Skeletal muscle satellite cell (primary cell): ENCODE measurements at regions not wholly inside any gene's neighbourhood (a gene's known extent, or its start where the extent isn't known, plus 50 kb on each side); places are given as distances from the start of the nearest gene placed in this dataset.
A peak's percentile ranks its signal among the peaks of the same experiment; 100 is the strongest.
"Not testable (repeated sequence)": the region's sequence is repeated elsewhere in the genome, so short reads cannot be mapped to it uniquely, and the experiment has no call there.

Experiments used
- H3K27me3 ChIP-seq: 2 replicates; pipeline ENCODE4 v1.7.0; 2013; ENCODE audit warnings: low read length; ENCODE audit not compliant: control insufficient read depth, insufficient read depth
- H3K36me3 ChIP-seq: 2 replicates; pipeline ENCODE4 v1.7.0; 2013; ENCODE audit warnings: mild to moderate bottlenecking, control low read depth, low read length; ENCODE audit not compliant: insufficient read depth
- H3K4me1 ChIP-seq: 2 replicates; pipeline ENCODE4 v1.7.0; 2013; ENCODE audit warnings: low read length; ENCODE audit not compliant: control insufficient read depth, insufficient read depth
- H3K4me2 ChIP-seq: 2 replicates; pipeline ENCODE4 v1.7.0; 2013; ENCODE audit warnings: mild to moderate bottlenecking, low read length
- H3K4me3 ChIP-seq: 2 replicates; pipeline ENCODE4 v1.7.0; 2013; ENCODE audit warnings: low read length
- H3K9ac ChIP-seq: 2 replicates; pipeline ENCODE4 v1.7.0; 2013; ENCODE audit warnings: mild to moderate bottlenecking, low read depth, low read length, moderate library complexity
- H3K9me3 ChIP-seq: replicated peaks from 2 replicates; pipeline ENCODE4 v1.7.0; 2013; ENCODE audit warnings: mild to moderate bottlenecking, control low read depth, low read length

DNA sequence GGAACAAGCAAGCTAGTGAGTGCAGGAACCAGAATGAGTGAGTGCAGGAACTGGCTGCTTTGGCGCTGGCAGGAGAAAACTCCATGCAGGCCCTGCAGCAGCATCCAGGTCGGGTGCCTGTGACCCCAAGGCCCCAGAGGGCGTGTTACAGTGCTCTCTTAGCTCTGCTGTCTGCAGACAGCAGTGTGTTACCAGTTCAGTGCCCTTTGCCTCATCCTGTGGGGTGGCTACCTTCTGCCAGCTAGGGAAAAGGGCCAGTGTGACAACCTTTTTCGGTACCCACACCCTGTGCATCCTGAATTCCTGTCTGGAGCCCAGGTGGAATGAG is 202.3 kb upstream of the SMIM31 start:
- no peak overlapping the region for H3K4me2 ChIP-seq
- H3K27me3 ChIP-seq: no peaks in the 10 kb centered on the region
- no peaks in the 10 kb centered on the region for H3K4me1 ChIP-seq
- no peak overlapping the region for H3K9ac ChIP-seq
- no peaks in the 10 kb centered on the region for H3K9me3 ChIP-seq
- no peaks in the 10 kb centered on the region for H3K36me3 ChIP-seq
- no peak overlapping the region for H3K4me3 ChIP-seq

DNA sequence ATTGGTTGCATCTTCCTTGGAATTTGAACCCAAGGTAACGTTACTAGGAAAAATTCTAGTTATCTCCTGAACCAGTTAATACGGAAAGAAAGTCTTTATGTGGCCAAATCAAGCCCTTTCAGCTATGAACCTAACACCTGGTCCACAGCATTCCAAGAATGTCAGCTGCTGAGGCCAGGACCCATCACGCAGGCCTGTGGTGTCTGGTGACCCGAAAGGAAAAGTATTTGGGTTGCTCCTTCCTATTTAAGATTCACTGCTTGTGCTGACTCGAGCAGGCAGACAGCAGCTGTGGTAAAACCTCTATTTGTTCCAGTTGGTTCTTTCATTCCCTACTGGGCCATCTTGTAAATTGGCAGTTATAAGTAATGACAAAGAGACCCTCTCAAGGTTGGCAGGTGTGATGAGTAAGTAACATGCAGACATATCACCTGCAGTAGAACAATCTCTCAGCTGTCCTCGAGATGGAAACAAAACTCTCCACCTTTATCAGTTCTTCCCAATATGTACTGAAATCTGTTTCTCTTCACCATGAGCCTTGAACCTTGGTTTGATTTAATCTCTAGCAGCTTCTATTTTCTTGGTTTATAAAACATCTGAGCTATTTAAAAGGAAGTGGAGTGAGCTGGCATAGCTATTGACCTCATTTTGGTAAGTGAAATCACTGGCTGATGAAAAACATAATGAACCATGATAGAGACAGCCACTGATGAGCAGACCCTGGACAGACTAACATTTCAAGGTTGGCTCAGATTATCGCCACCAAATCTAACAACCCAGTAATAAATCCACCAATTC is 182.1 kb upstream of the SMIM31 start:
- Histone ChIP-seq H3K4me2 (peak overlapping the region; percentile 1), H3K9ac (no peak overlapping the region), H3K4me3 (no peak overlapping the region), H3K9me3 (no peaks in the 10 kb centered on the region), H3K27me3 (no peaks in the 10 kb centered on the region), H3K36me3 (no peaks in the 10 kb centered on the region), H3K4me1 (peaks cover 34% of the 10 kb centered on the region)

DNA sequence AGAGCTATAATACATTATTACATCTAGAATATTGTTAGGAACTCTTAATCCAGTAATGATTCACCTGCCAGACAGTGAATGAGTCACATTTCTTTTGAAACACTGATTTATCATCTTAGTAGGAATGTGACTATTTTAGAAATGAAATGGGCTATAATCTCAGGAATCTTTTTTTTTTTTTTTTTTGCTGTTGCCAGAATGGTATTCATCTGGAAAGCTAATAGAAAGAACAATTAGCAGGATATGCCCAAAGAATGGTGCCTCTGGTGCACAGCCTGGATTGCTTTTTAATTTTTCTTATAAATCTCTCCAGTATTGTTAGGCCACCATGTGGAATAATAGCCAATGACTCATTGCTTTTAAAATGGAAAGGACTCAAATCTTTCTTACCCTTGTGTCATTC is 181.1 kb upstream of the SMIM31 start:
- no peaks in the 10 kb centered on the region for H3K27me3 ChIP-seq
- peaks cover 34% of the 10 kb centered on the region for H3K4me1 ChIP-seq
- H3K4me2 ChIP-seq: no peak overlapping the region
- H3K36me3 ChIP-seq: no peaks in the 10 kb centered on the region
- H3K4me3 ChIP-seq: no peak overlapping the region
- no peak overlapping the region for H3K9ac ChIP-seq
- no peaks in the 10 kb centered on the region for H3K9me3 ChIP-seq

DNA sequence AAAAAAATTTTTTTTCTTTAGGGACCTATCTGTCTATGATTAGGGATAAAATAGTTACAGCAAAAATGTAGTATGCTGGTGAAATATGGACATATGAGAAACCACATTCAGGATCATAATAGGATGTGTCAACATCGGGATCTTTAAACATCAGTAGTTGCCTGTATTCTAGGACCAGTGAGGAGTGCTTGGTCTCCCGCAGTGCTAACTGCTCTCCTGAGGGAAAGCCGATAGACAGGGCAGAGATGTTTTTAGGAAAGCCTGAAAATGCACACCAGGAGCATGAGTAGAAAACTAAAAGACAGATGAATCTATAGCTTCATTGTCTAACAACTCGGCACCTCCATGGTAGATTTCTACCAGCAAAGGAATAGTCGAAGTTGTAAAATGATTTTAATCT is 178.1 kb upstream of the SMIM31 start:
- H3K4me1 ChIP-seq: peaks cover 34% of the 10 kb centered on the region

DNA sequence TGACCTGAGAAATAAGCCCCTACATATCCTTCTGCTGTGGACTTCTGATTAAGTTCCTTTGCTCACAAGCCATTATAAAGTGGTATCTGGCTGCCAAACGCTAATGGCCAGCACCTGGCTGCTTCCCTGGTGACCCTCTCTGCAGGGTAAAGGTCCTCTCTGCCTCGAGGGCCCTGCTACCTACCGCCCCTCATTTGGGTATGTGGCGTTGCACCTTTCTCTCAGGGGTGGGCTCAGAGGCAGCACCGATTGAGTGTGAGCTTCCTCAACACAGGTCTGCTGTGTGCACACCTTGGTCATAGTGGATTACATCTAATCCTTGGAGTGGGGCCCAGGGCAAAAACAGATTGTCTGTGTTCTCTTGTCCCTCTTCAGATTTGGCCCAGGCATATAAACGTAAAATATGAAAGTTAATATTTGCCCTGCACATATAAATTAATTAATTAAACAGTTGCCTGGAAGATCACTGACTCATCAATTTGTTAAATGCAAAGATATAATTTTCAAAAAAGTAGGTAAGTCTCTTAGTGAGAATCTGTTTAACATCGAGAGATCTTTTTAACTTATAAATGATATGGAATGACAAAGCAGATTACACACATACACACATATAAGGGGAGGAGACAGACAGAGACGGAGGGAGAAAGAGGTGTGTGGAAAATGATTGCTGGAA is 174.5 kb upstream of the SMIM31 start:
- H3K27me3 ChIP-seq: no peaks in the 10 kb centered on the region
- no peaks in the 10 kb centered on the region for H3K9me3 ChIP-seq
- no peaks in the 10 kb centered on the region for H3K36me3 ChIP-seq
- no peak overlapping the region for H3K4me3 ChIP-seq
- no peak overlapping the region for H3K4me2 ChIP-seq
- no peak overlapping the region for H3K9ac ChIP-seq
- peaks cover 7% of the 10 kb centered on the region for H3K4me1 ChIP-seq

More for the DNA sequence above, 178.1 kb upstream of the SMIM31 start:
- H3K4me2 ChIP-seq: no peak overlapping the region
- no peaks in the 10 kb centered on the region for H3K27me3 ChIP-seq
- no peaks in the 10 kb centered on the region for H3K36me3 ChIP-seq
- no peak overlapping the region for H3K9ac ChIP-seq
- no peaks in the 10 kb centered on the region for H3K9me3 ChIP-seq
- H3K4me3 ChIP-seq: no peak overlapping the region

DNA sequence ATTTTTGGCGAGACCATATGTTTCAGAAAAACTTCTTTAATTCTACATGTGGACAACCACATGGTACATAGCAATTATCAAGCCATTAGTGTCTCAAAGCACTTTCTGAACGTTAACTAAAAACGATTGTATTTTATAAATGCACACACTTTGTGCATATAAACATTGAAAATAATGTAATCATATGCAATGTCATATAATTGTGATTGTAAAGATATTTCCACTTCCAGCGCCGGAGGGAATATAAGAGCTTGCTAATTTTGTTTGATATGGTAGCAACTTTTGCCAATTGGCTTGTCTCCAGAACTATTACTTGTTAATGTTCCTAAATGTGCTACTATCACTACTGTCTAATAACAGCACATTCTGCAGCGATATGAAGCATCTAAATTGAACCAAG is 162.3 kb upstream of the SMIM31 start:
- Histone ChIP-seq H3K9ac (no peak overlapping the region), H3K36me3 (no peaks in the 10 kb centered on the region), H3K4me1 (no peaks in the 10 kb centered on the region), H3K4me2 (no peak overlapping the region), H3K27me3 (no peaks in the 10 kb centered on the region), H3K4me3 (no peak overlapping the region), H3K9me3 (no peaks in the 10 kb centered on the region)

DNA sequence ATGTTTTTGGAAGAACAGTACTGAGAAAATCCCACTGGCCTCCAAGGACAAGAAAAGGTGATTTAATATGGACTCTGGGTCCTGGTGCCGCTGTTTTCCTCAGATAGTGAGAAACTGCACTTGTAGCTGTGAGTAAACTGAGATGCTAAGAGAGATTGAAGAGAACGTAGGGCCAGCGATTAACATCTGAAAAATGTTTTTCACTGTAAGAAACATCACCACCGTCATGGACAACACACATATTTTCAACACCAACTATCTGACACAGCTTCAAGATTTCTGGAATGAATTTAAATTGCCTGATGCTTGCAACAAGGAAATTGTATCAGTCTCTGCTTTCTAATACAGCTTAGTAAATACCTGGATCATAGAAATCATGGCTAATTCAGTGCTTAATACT is 158.2 kb upstream of the SMIM31 start:
- no peaks in the 10 kb centered on the region for H3K4me1 ChIP-seq
- H3K36me3 ChIP-seq: no peaks in the 10 kb centered on the region
- H3K4me2 ChIP-seq: no peak overlapping the region
- H3K9ac ChIP-seq: no peak overlapping the region
- H3K27me3 ChIP-seq: no peaks in the 10 kb centered on the region
- H3K9me3 ChIP-seq: no peaks in the 10 kb centered on the region
- H3K4me3 ChIP-seq: no peak overlapping the region

DNA sequence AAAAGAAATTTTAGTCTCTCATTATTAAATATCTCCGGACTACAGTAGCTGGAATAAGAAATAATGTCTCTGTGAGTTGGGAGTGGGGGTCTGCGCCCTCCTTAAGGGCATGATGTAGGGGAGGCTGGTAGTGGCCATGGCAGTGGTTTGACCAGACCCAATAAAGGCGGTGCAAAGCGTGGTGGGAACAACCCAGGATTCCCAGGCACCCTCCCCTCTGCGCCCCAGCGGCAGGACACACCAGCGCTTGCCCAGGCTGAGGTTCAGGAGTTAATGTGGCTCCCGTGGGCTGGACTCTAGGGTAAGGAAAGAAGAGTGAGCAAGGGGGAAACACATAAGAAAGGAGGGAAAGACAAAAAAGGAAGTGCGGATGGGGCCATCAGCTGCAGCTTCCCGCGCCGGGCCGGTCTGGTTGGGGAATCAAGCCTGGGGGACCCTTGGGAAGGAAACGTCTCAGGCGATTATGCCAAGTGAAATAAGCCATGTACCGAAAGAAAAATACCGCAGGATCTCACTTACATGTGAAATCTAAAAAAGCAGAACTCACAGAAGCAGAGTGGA is 157.5 kb upstream of the SMIM31 start:
- H3K9me3 ChIP-seq: no peaks in the 10 kb centered on the region
- no peaks in the 10 kb centered on the region for H3K36me3 ChIP-seq
- no peaks in the 10 kb centered on the region for H3K4me1 ChIP-seq
- no peak overlapping the region for H3K9ac ChIP-seq
- H3K27me3 ChIP-seq: no peaks in the 10 kb centered on the region
- no peak overlapping the region for H3K4me3 ChIP-seq
- H3K4me2 ChIP-seq: no peak overlapping the region

DNA sequence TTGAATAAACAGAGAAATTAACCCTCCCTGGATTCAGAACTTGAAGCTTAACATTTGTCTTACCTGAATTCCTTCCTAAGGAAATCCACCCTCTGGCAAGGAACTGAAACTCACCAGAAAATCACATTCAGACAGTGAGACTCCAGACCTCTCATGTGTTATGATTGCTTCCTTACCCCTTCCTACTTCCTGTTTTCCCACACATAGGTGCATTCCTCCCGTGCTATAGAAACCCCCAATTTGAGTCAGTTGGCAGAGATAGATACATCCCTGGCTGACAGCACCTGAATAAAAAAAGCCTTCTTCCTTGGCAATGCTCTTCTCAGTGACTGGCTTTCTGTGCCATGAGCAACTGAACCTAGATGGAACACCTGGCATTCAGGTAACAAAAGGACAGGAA is 157.0 kb upstream of the SMIM31 start:
- Histone ChIP-seq H3K36me3 (no peaks in the 10 kb centered on the region), H3K9me3 (no peaks in the 10 kb centered on the region), H3K4me2 (no peak overlapping the region), H3K9ac (no peak overlapping the region), H3K4me3 (no peak overlapping the region), H3K27me3 (no peaks in the 10 kb centered on the region), H3K4me1 (no peaks in the 10 kb centered on the region)

DNA sequence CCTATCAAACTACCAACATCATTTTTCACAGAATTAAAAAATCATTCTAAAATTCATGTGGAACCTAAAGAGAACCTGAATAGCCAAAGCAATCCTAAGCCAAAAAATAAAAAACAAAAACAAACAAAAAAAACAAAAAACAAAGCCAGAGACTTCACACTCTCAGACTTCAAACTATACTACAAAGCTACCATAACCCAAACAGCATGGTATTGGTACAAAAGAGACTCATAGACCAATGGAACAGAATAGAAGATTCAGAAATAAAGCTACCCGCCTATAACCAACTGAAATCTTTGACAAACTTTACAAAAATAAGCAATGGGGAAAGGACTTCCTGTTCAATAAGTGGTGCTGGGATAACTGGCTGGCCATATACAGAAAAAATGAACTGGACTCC is 152.3 kb upstream of the SMIM31 start:
- H3K9ac ChIP-seq: no peak overlapping the region
- no peak overlapping the region for H3K4me3 ChIP-seq
- H3K4me2 ChIP-seq: no peak overlapping the region
- H3K4me1 ChIP-seq: no peaks in the 10 kb centered on the region
- H3K9me3 ChIP-seq: no peaks in the 10 kb centered on the region
- no peaks in the 10 kb centered on the region for H3K36me3 ChIP-seq
- H3K27me3 ChIP-seq: no peaks in the 10 kb centered on the region

DNA sequence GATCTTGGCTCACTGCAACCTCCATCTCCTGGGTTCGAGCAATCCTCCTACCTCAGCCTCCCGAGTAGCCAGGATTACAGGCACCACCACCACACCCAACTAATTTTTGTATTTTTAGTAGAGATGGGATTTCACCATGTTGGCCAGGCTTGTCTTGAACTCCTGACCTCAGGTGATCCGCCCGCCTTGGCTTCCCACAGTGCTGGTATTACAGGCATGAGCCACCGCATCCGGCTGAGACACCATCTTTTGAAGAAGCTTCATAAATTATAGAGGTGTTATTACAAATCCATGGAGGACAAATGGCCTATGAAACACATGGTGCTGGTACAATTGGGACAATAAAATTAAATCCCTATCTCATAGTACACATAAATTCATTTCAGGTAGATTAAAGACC is 148.1 kb upstream of the SMIM31 start:
- not testable (repeated sequence) for H3K4me2 ChIP-seq, H3K27me3 ChIP-seq, H3K9me3 ChIP-seq, H3K9ac ChIP-seq, H3K36me3 ChIP-seq, H3K4me3 ChIP-seq, H3K4me1 ChIP-seq

DNA sequence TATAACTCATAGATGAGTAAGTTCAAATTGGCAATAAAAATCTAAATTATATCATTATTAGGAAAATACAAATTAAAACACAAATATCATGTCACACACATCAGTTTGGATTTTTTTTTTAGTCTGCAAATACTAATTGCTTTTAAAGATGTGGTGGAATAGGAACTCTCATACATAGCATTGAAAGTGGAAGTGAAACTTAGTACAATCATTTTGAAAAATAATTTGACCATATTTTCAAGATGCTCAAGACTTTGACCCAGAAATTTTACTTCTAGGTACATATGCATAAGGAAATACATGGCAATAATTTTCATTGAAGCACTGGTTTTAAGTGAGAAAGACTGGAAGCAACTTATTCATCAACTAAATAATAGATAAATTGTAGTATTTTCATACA is 147.5 kb upstream of the SMIM31 start:
- H3K4me1 ChIP-seq: no peaks in the 10 kb centered on the region
- no peaks in the 10 kb centered on the region for H3K36me3 ChIP-seq
- no peak overlapping the region for H3K4me2 ChIP-seq
- no peaks in the 10 kb centered on the region for H3K27me3 ChIP-seq
- no peak overlapping the region for H3K9ac ChIP-seq
- H3K4me3 ChIP-seq: no peak overlapping the region
- H3K9me3 ChIP-seq: no peaks in the 10 kb centered on the region
